ENCODE measurements at regions not wholly inside any gene's neighbourhood (a gene's known extent, or its start where the extent isn't known, plus 50 kb on each side); places are given as distances from the start of the nearest gene placed in this dataset.

- DNase-seq (no peak), ATAC-seq (no peak)
- intact Hi-C loops (cut with DNase I, micrococcal nuclease) = loop anchor here in 1 of 2 donors (5.0 kb wide), 1 partner anchor 437 kb away; no protein-coding TSS in a partner anchor
- peaks cover 17% of the 10 kb centered on the region for H3K4me1 ChIP-seq (ENCODE audit: low read depth)
- no peak for TF ChIP-seq CTCF (IDR thresholded peaks at IDR 0.05)
- no peak overlapping the region for H3K4me3 ChIP-seq
- H3K9me3 ChIP-seq = no peaks in the 10 kb centered on the region
- no peaks in the 10 kb centered on the region for H3K36me3 ChIP-seq (ENCODE audit: low read depth)
These were observed 440.1 kb downstream of the EFNB2 start for GRCh38 chr13:106095406-106095805.

- no peak for TF ChIP-seq CTCF (IDR thresholded peaks at IDR 0.05)
- Histone ChIP-seq H3K4me1 (ENCODE audit: low read depth) (peaks cover 9% of the 10 kb centered on the region), H3K4me3 (no peak overlapping the region), H3K36me3 (ENCODE audit: low read depth) (no peaks in the 10 kb centered on the region), H3K9me3 (no peaks in the 10 kb centered on the region)
- intact Hi-C loops (cut with DNase I, micrococcal nuclease) = no loop called here
- no peak for ATAC-seq
- no peak for DNase-seq
These were observed 445.5 kb downstream of the EFNB2 start for GRCh38 chr13:106090001-106090400.

GRCh38 chr13:106089261-106089980, 446.0 kb downstream of the EFNB2 start:
- H3K9me3 ChIP-seq = no peaks in the 10 kb centered on the region
- no peak for ATAC-seq
- DNase-seq = no peak
- no peak overlapping the region for H3K4me3 ChIP-seq
- TF ChIP-seq CTCF (IDR thresholded peaks at IDR 0.05) = no peak
- peaks cover 9% of the 10 kb centered on the region for H3K4me1 ChIP-seq (ENCODE audit: low read depth)
- intact Hi-C loops (cut with DNase I, micrococcal nuclease) = no loop called here
- H3K36me3 ChIP-seq (ENCODE audit: low read depth) = no peaks in the 10 kb centered on the region

- Histone ChIP-seq H3K9me3 (no peaks in the 10 kb centered on the region), H3K36me3 (ENCODE audit: low read depth) (no peaks in the 10 kb centered on the region), H3K4me1 (ENCODE audit: low read depth) (peaks cover 9% of the 10 kb centered on the region), H3K4me3 (no peak overlapping the region)
- TF ChIP-seq CTCF (IDR thresholded peaks at IDR 0.05) = no peak
- DNase-seq (no peak), ATAC-seq (no peak)
- intact Hi-C loops (cut with DNase I, micrococcal nuclease) = no loop called here
These were observed 447.4 kb downstream of the EFNB2 start for GRCh38 chr13:106088085-106088484.

GRCh38 chr13:106087201-106087600, 448.3 kb downstream of the EFNB2 start:
- DNase-seq = peak in 2 of 3 donors; percentile 43 to 62
- intact Hi-C loops (cut with DNase I, micrococcal nuclease) = no loop called here
- TF ChIP-seq CTCF (IDR thresholded peaks at IDR 0.05) = no peak
- H3K4me1 ChIP-seq (ENCODE audit: low read depth) = peaks cover 9% of the 10 kb centered on the region
- H3K9me3 ChIP-seq = no peaks in the 10 kb centered on the region
- H3K36me3 ChIP-seq (ENCODE audit: low read depth) = no peaks in the 10 kb centered on the region
- peak overlapping the region; percentile 2 for H3K4me3 ChIP-seq
- ATAC-seq = peak; percentile 92
